Tibial nerve (tissue), 4 donors: ENCODE measurements at regions not wholly inside any gene's neighbourhood (a gene's known extent, or its start where the extent isn't known, plus 50 kb on each side); places are given as distances from the start of the nearest gene placed in this dataset.

Experiments
- DNase-seq, 2 donors: peaks; one replicate each; pipeline ENCODE4 v3.0.0-alpha.2; 2019; ENCODE audit warnings: low spot score in 2 of 2
- H3K27ac ChIP-seq, 4 donors: fragments of 200-600 bp; sonication (generic) in 3 of 4; one replicate each; pipeline ENCODE4 v1.5.1; 2017 to 2019; ENCODE audit warnings: mild to moderate bottlenecking in 1 of 4
- H3K27me3 ChIP-seq, 2 donors: fragments of 200-600 bp; sonication (generic) in 1 of 2; one replicate each; pipeline versions ENCODE4 v1.5.1 to v1.6.0; 2017 to 2019
- H3K36me3 ChIP-seq, 3 donors: fragments of 200-600 bp; sonication (generic); one replicate each; pipeline ENCODE4 v1.5.1; 2018 to 2019
- H3K4me1 ChIP-seq, 4 donors: fragments of 200-600 bp; sonication (generic) in 3 of 4; one replicate each; pipeline ENCODE4 v1.5.1; 2017 to 2019
- H3K4me3 ChIP-seq, 4 donors: fragments of 200-600 bp; sonication (generic) in 3 of 4; one replicate each; pipeline ENCODE4 v1.5.1; 2017 to 2019; ENCODE audit warnings: mild to moderate bottlenecking in 1 of 4, moderate library complexity in 1 of 4
- H3K9me3 ChIP-seq, 4 donors: fragments of 200-600 bp; sonication (generic) in 3 of 4; one replicate each; pipeline ENCODE4 v1.5.1; 2017 to 2019
- CTCF ChIP-seq, 5 experiments: fragments of 200-600 bp in 3 of 5; fragments of 450-650 bp in 2 of 5; sonication (generic) in 3 of 5; IDR thresholded peaks; one replicate each; pipeline ENCODE4 v1.5.1; 2016 to 2019; ENCODE audit warnings: antibody characterized with exemption in 5 of 5, mild to moderate bottlenecking in 3 of 5, moderate library complexity in 2 of 5
- EP300 ChIP-seq, 2 donors: sonication (generic); formaldehyde crosslinking; IDR thresholded peaks; one replicate each; pipeline ENCODE4 v1.6.1; 2017; ENCODE audit warnings: antibody characterized with exemption in 2 of 2, mild to moderate bottlenecking in 1 of 2
- POLR2A ChIP-seq, 2 donors: fragments of 450-650 bp; IDR thresholded peaks; one replicate each; pipeline ENCODE4 v1.6.1; 2017; ENCODE audit warnings: antibody characterized with exemption in 2 of 2, mild to moderate bottlenecking in 2 of 2, moderate library complexity in 2 of 2
- WGBS, 2 donors: methylation state at CpG; one replicate each; pipeline ENCODE4 v1.1.5; 2018; 5-methylcytosine and 5-hydroxymethylcytosine counted together

- TF ChIP-seq EP300 (IDR thresholded peaks at IDR 0.05) (peak in 1 of 2 donors; percentile 55), CTCF (IDR thresholded peaks at IDR 0.05) (no peak)
- Histone ChIP-seq H3K27ac (peak overlapping the region in 1 of 4 donors; percentile 44), H3K27me3 (no peaks in the 10 kb centered on the region), H3K9me3 (no peaks in the 10 kb centered on the region), H3K4me3 (no peak overlapping the region), H3K36me3 (no peaks in the 10 kb centered on the region), H3K4me1 (no peaks in the 10 kb centered on the region)
- peak; percentile 13 to 35 for DNase-seq
- WGBS, 2 donors: 71% methylated on average over 3 of the region's 3 CpGs
Measured at GRCh38 chr5:68381909-68382308, 166.4 kb downstream of the PIK3R1 start.

GRCh38 chr5:68382640-68383039 lies 167.1 kb downstream of the PIK3R1 start:
- no peaks in the 10 kb centered on the region for H3K27me3 ChIP-seq
- no peaks in the 10 kb centered on the region for H3K4me1 ChIP-seq
- no peak for TF ChIP-seq CTCF (IDR thresholded peaks at IDR 0.05)
- TF ChIP-seq EP300 (IDR thresholded peaks at IDR 0.05): no peak
- TF ChIP-seq POLR2A (IDR thresholded peaks at IDR 0.05): no peak
- no peak for DNase-seq
- H3K9me3 ChIP-seq: no peaks in the 10 kb centered on the region
- H3K4me3 ChIP-seq: no peak overlapping the region
- H3K27ac ChIP-seq: no peak overlapping the region
- no peaks in the 10 kb centered on the region for H3K36me3 ChIP-seq

- TF ChIP-seq EP300 (IDR thresholded peaks at IDR 0.05): no peak
- TF ChIP-seq POLR2A (IDR thresholded peaks at IDR 0.05): no peak
- TF ChIP-seq CTCF (IDR thresholded peaks at IDR 0.05): no peak
- Histone ChIP-seq H3K36me3 (no peaks in the 10 kb centered on the region), H3K4me3 (no peak overlapping the region), H3K27me3 (no peaks in the 10 kb centered on the region), H3K4me1 (no peaks in the 10 kb centered on the region), H3K9me3 (no peaks in the 10 kb centered on the region), H3K27ac (no peak overlapping the region)
- no peak for DNase-seq
- WGBS, 2 donors: 71 to 75% methylated on average over 2 of the region's 2 CpGs
Measured at GRCh38 chr5:68383888-68384310, 168.3 kb downstream of the PIK3R1 start.

GRCh38 chr5:68384936-68385594 lies 169.5 kb downstream of the PIK3R1 start:
- H3K27ac ChIP-seq: no peak overlapping the region
- H3K4me1 ChIP-seq: no peaks in the 10 kb centered on the region
- TF ChIP-seq EP300 (IDR thresholded peaks at IDR 0.05) (no peak), CTCF (IDR thresholded peaks at IDR 0.05) (no peak), POLR2A (IDR thresholded peaks at IDR 0.05) (no peak)
- 89 to 98% methylated on average over 2 of the region's 2 CpGs for WGBS, 2 donors
- DNase-seq: no peak
- no peaks in the 10 kb centered on the region for H3K9me3 ChIP-seq
- H3K27me3 ChIP-seq: no peaks in the 10 kb centered on the region
- no peak overlapping the region for H3K4me3 ChIP-seq
- no peaks in the 10 kb centered on the region for H3K36me3 ChIP-seq

- Histone ChIP-seq H3K9me3 (no peaks in the 10 kb centered on the region), H3K36me3 (no peaks in the 10 kb centered on the region), H3K4me3 (no peak overlapping the region), H3K27me3 (no peaks in the 10 kb centered on the region), H3K27ac (no peak overlapping the region), H3K4me1 (no peaks in the 10 kb centered on the region)
- no peak for TF ChIP-seq POLR2A (IDR thresholded peaks at IDR 0.05)
- no peak for TF ChIP-seq CTCF (IDR thresholded peaks at IDR 0.05)
- TF ChIP-seq EP300 (IDR thresholded peaks at IDR 0.05): no peak
- no peak for DNase-seq
- WGBS, 2 donors: 80 to 82% methylated on average over 2 of the region's 2 CpGs
Measured at GRCh38 chr5:68385936-68386335, 170.4 kb downstream of the PIK3R1 start.
